Neural progenitor cell (in vitro differentiated cells): ENCODE measurements at regions not wholly inside any gene's neighbourhood (a gene's known extent, or its start where the extent isn't known, plus 50 kb on each side); places are given as distances from the start of the nearest gene placed in this dataset.
A peak's percentile ranks its signal among the peaks of the same experiment; 100 is the strongest.

Experiments used
- DNase-seq: peaks from one replicate; pipeline ENCODE4 v3.0.0-alpha.2; 2016; ENCODE audit warnings: low spot score
- H2AFZ ChIP-seq: fragments of 200-600 bp; sonication (generic); replicated peaks from 2 replicates; pipeline ENCODE4 v1.6.1; 2016; ENCODE audit warnings: antibody characterized with exemption
- H3F3A ChIP-seq: fragments of 200-600 bp; sonication (generic); 2 replicates; pipeline ENCODE4 v1.6.1; 2016; ENCODE audit warnings: antibody characterized with exemption, low read depth
- H3K27ac ChIP-seq: fragments of 200-600 bp; sonication (generic); 2 replicates; pipeline ENCODE4 v1.5.1; 2016; ENCODE audit warnings: mild to moderate bottlenecking
- H3K27me3 ChIP-seq: fragments of 200-600 bp; sonication (generic); 2 replicates; pipeline ENCODE4 v1.6.1; 2016; ENCODE audit warnings: mild to moderate bottlenecking, moderate library complexity
- H3K36me3 ChIP-seq: fragments of 200-600 bp; sonication (generic); 2 replicates; pipeline ENCODE4 v1.5.1; 2016
- H3K4me1 ChIP-seq: fragments of 200-600 bp; sonication (generic); 2 replicates; pipeline ENCODE4 v1.6.1; 2016; ENCODE audit warnings: mixed run types
- H3K4me2 ChIP-seq: fragments of 200-600 bp; sonication (generic); 2 replicates; pipeline ENCODE4 v1.6.1; 2016
- H3K4me3 ChIP-seq: fragments of 200-600 bp; sonication (generic); 2 replicates; pipeline ENCODE4 v1.5.1; 2016
- H3K79me2 ChIP-seq: fragments of 200-600 bp; sonication (generic); 2 replicates; pipeline ENCODE4 v1.6.1; 2016; ENCODE audit warnings: low read depth
- H3K9ac ChIP-seq: fragments of 200-600 bp; sonication (generic); 2 replicates; pipeline ENCODE4 v1.6.1; 2016
- H3K9me3 ChIP-seq: fragments of 200-600 bp; sonication (generic); 2 replicates; pipeline ENCODE4 v1.5.1; 2016; ENCODE audit warnings: low read depth
- H4K20me1 ChIP-seq: fragments of 200-600 bp; sonication (generic); 2 replicates; pipeline ENCODE4 v1.6.1; 2016; ENCODE audit warnings: low read depth
- H3K27ac Mint-ChIP-seq: 3 replicates; pipeline ENCODE4 v1.8.0; 2021; ENCODE audit warnings: mixed read lengths
- H3K27me3 Mint-ChIP-seq: 2 replicates; pipeline ENCODE4 v1.8.0; 2022; ENCODE audit warnings: low read depth, mild to moderate bottlenecking, inconsistent platforms, moderate library complexity, mixed read lengths; ENCODE audit not compliant: insufficient read depth
- H3K36me3 Mint-ChIP-seq: 3 replicates; pipeline ENCODE4 v1.8.0; 2021; ENCODE audit warnings: mixed read lengths
- H3K4me1 Mint-ChIP-seq: 3 replicates; pipeline ENCODE4 v1.8.0; 2021; ENCODE audit warnings: mixed read lengths
- H3K4me3 Mint-ChIP-seq: 3 replicates; pipeline ENCODE4 v1.8.0; 2021; ENCODE audit warnings: mild to moderate bottlenecking, moderate library complexity, mixed read lengths
- H3K9me3 Mint-ChIP-seq: 3 replicates; pipeline ENCODE4 v1.8.0; 2020; ENCODE audit warnings: mixed read lengths
- EZH2 ChIP-seq: fragments of 200-600 bp; sonication (generic); IDR thresholded peaks from 2 replicates; pipeline ENCODE4 v1.6.1; 2017; ENCODE audit warnings: antibody characterized with exemption, mild to moderate bottlenecking, moderate library complexity
- EZH2phosphoT487 ChIP-seq: fragments of 200-600 bp; sonication (generic); IDR thresholded peaks from 2 replicates; pipeline ENCODE4 v1.6.1; 2017; ENCODE audit warnings: antibody characterized with exemption
- TF ChIP-seq, protein P1 (sequence below): fragments of 200-600 bp; sonication (generic); IDR thresholded peaks from 2 replicates; pipeline ENCODE4 v1.5.1; 2017; ENCODE audit warnings: antibody characterized with exemption, mild to moderate bottlenecking

GRCh38 chr10:35942057-35942456, 300.0 kb upstream of the FZD8 start:
- H3K27ac ChIP-seq: no peak overlapping the region
- H3K27me3 Mint-ChIP-seq: peaks cover 2% of the 10 kb centered on the region
- no peaks in the 10 kb centered on the region for H4K20me1 ChIP-seq
- H2AFZ ChIP-seq: no peak overlapping the region
- H3K79me2 ChIP-seq: no peaks in the 10 kb centered on the region
- no peaks in the 10 kb centered on the region for H3K36me3 ChIP-seq
- no peaks in the 10 kb centered on the region for H3F3A ChIP-seq
- H3K4me3 Mint-ChIP-seq: no peak overlapping the region
- H3K27me3 ChIP-seq: no peaks in the 10 kb centered on the region
- H3K4me2 ChIP-seq: no peak overlapping the region
- DNase-seq: no peak
- no peak overlapping the region for H3K9ac ChIP-seq
- peaks cover 17% of the 10 kb centered on the region for H3K4me1 Mint-ChIP-seq
- no peaks in the 10 kb centered on the region for H3K9me3 ChIP-seq
- H3K4me1 ChIP-seq: peaks cover 11% of the 10 kb centered on the region
- no peak overlapping the region for H3K27ac Mint-ChIP-seq
- no peaks in the 10 kb centered on the region for H3K36me3 Mint-ChIP-seq
- no peak overlapping the region for H3K4me3 ChIP-seq
- TF ChIP-seq EZH2: no peak
- TF ChIP-seq EZH2phosphoT487: no peak
- TF ChIP-seq, protein P1, sequence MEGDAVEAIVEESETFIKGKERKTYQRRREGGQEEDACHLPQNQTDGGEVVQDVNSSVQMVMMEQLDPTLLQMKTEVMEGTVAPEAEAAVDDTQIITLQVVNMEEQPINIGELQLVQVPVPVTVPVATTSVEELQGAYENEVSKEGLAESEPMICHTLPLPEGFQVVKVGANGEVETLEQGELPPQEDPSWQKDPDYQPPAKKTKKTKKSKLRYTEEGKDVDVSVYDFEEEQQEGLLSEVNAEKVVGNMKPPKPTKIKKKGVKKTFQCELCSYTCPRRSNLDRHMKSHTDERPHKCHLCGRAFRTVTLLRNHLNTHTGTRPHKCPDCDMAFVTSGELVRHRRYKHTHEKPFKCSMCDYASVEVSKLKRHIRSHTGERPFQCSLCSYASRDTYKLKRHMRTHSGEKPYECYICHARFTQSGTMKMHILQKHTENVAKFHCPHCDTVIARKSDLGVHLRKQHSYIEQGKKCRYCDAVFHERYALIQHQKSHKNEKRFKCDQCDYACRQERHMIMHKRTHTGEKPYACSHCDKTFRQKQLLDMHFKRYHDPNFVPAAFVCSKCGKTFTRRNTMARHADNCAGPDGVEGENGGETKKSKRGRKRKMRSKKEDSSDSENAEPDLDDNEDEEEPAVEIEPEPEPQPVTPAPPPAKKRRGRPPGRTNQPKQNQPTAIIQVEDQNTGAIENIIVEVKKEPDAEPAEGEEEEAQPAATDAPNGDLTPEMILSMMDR: no peak
- peaks cover 2% of the 10 kb centered on the region for H3K9me3 Mint-ChIP-seq

- no peaks in the 10 kb centered on the region for H3K27me3 ChIP-seq
- H4K20me1 ChIP-seq: no peaks in the 10 kb centered on the region
- TF ChIP-seq EZH2 (no peak), EZH2phosphoT487 (no peak)
- TF ChIP-seq, protein P1: no peak
- peaks cover 2% of the 10 kb centered on the region for H3K27me3 Mint-ChIP-seq
- H3K4me1 Mint-ChIP-seq: peaks cover 17% of the 10 kb centered on the region
- peaks cover 11% of the 10 kb centered on the region for H3K4me1 ChIP-seq
- peak; percentile 30 for DNase-seq
- H3K27ac ChIP-seq: no peak overlapping the region
- no peaks in the 10 kb centered on the region for H3K79me2 ChIP-seq
- no peak overlapping the region for H3K4me3 Mint-ChIP-seq
- no peaks in the 10 kb centered on the region for H3K36me3 Mint-ChIP-seq
- no peaks in the 10 kb centered on the region for H3F3A ChIP-seq
- peak overlapping the region; percentile 27 for H3K4me2 ChIP-seq
- H2AFZ ChIP-seq: peak overlapping the region; percentile 8
- no peak overlapping the region for H3K27ac Mint-ChIP-seq
- H3K4me3 ChIP-seq: no peak overlapping the region
- H3K36me3 ChIP-seq: no peaks in the 10 kb centered on the region
- H3K9me3 Mint-ChIP-seq: peaks cover 3% of the 10 kb centered on the region
- no peak overlapping the region for H3K9ac ChIP-seq
- no peaks in the 10 kb centered on the region for H3K9me3 ChIP-seq
These were observed 298.3 kb upstream of the FZD8 start for GRCh38 chr10:35940141-35941041.

DNA sequence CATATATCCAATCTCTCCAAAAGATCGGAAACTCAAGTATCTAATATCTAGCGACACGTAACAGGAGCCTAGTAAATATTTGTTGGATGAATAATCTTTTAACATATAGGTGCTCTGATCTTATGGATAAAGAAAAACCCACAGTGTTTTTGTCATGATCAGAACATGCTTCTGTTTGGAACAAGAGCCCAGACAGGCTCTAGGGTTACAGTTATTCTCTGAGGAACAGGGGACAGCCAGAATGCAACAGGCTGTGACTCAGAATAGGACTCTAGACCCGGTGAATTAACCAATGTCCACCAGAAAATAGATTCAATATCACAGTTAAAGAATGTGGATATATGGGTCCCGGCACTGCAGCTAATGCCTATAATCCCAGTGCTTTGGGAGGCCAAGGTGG, 296.1 kb upstream of the FZD8 start:
- Mint-ChIP-seq H3K9me3 (peaks cover 3% of the 10 kb centered on the region), H3K36me3 (no peaks in the 10 kb centered on the region), H3K27me3 (peaks cover 1% of the 10 kb centered on the region), H3K4me3 (no peak overlapping the region), H3K4me1 (peaks cover 31% of the 10 kb centered on the region), H3K27ac (no peak overlapping the region)
- Histone ChIP-seq H3K79me2 (no peaks in the 10 kb centered on the region), H3K4me2 (no peak overlapping the region), H3K4me3 (no peak overlapping the region), H4K20me1 (no peaks in the 10 kb centered on the region), H3K36me3 (no peaks in the 10 kb centered on the region), H3K9me3 (no peaks in the 10 kb centered on the region), H2AFZ (no peak overlapping the region), H3K27ac (no peak overlapping the region), H3K9ac (no peak overlapping the region), H3K27me3 (no peaks in the 10 kb centered on the region), H3K4me1 (peaks cover 20% of the 10 kb centered on the region), H3F3A (no peaks in the 10 kb centered on the region)
- TF ChIP-seq EZH2phosphoT487: no peak
- TF ChIP-seq, protein P1: no peak
- TF ChIP-seq EZH2: no peak
- no peak for DNase-seq
